OCI-LY3 (cell line): ENCODE measurements at regions not wholly inside any gene's neighbourhood (a gene's known extent, or its start where the extent isn't known, plus 50 kb on each side); places are given as distances from the start of the nearest gene placed in this dataset.

Source experiments
- EZH2phosphoT487 ChIP-seq: fragments of 200-600 bp; shearing (Covaris generic); IDR thresholded peaks from 2 replicates; pipeline ENCODE4 v1.6.1; 2018; ENCODE audit warnings: antibody characterized with exemption, mixed run types, low read depth
- TF ChIP-seq, protein P1 (sequence below): fragments of 200-600, 300-600 bp; sonication (generic); IDR thresholded peaks from 2 replicates; pipeline ENCODE4 v1.5.1; 2014; ENCODE audit warnings: antibody characterized with exemption, low read length, low read depth

- TF ChIP-seq, protein P1, sequence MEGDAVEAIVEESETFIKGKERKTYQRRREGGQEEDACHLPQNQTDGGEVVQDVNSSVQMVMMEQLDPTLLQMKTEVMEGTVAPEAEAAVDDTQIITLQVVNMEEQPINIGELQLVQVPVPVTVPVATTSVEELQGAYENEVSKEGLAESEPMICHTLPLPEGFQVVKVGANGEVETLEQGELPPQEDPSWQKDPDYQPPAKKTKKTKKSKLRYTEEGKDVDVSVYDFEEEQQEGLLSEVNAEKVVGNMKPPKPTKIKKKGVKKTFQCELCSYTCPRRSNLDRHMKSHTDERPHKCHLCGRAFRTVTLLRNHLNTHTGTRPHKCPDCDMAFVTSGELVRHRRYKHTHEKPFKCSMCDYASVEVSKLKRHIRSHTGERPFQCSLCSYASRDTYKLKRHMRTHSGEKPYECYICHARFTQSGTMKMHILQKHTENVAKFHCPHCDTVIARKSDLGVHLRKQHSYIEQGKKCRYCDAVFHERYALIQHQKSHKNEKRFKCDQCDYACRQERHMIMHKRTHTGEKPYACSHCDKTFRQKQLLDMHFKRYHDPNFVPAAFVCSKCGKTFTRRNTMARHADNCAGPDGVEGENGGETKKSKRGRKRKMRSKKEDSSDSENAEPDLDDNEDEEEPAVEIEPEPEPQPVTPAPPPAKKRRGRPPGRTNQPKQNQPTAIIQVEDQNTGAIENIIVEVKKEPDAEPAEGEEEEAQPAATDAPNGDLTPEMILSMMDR, result no peak
- TF ChIP-seq EZH2phosphoT487, result no peak
These were observed 508.9 kb upstream of the TCF4 start for GRCh38 chr18:56096861-56097260.
